Activated T-helper 1 cell treated with anti-CD3 and anti-CD28 coated beads, Interleukin-12 subunit alpha, Interleukin-12 subunit beta, Interleukin-2, Interleukin-4 antibody, amounts not matched to agents 30 ng/mL and 10 ng/mL and 1 ng/mL, durations not matched to agents 14 hours and 24 hours and 36 hours (primary cell): ENCODE measurements at regions not wholly inside any gene's neighbourhood (a gene's known extent, or its start where the extent isn't known, plus 50 kb on each side); places are given as distances from the start of the nearest gene placed in this dataset.

Experiments used
- DNase-seq: peaks from one replicate; pipeline ENCODE4 v3.0.0; 2021; ENCODE audit warnings: low spot score
- H3K27ac Mint-ChIP-seq: one replicate; pipeline ENCODE4 v1.8.0; 2021; ENCODE audit warnings: mild to moderate bottlenecking, mixed read lengths
- H3K27me3 Mint-ChIP-seq: one replicate; pipeline ENCODE4 v1.8.0; 2022; ENCODE audit warnings: mild to moderate bottlenecking, moderate library complexity, mixed read lengths; ENCODE audit not compliant: insufficient read depth
- H3K36me3 Mint-ChIP-seq: one replicate; pipeline ENCODE4 v1.8.0; 2021; ENCODE audit warnings: low read depth, mixed read lengths
- H3K4me1 Mint-ChIP-seq: one replicate; pipeline ENCODE4 v1.8.0; 2021; ENCODE audit warnings: low read depth, mixed read lengths
- H3K4me3 Mint-ChIP-seq: one replicate; pipeline ENCODE4 v1.8.0; 2021; ENCODE audit warnings: mild to moderate bottlenecking, moderate library complexity, mixed read lengths
- H3K9me3 Mint-ChIP-seq: one replicate; pipeline ENCODE4 v1.8.0; 2021; ENCODE audit warnings: mixed read lengths
- intact Hi-C: fragments of 100-400 bp; cut with micrococcal nuclease; formaldehyde crosslinking; loops from one replicate; pipeline ENCODE4 v1.15.1; 2024

DNA sequence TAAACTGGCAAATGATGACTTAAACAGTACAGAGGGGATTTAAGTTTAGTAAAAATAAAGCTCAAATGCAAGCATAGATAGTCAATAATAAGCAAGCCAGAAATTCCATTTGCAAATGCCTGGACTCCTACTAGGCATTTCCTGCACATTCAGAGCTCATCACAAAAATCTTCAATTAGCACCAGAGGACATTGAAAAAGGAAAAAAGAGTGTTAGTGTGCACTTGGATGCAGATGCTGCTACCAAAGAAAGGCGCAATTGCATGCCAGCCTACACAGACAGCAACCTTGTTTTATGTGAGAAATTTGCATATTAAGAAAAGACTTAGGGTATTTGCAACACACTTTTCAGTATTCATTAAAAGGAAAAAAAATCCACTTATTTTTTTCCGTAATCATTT, 282.1 kb downstream of the GRIA2 start:
- Mint-ChIP-seq H3K4me3 (no peak overlapping the region), H3K4me1 (no peaks in the 10 kb centered on the region), H3K27me3 (no peaks in the 10 kb centered on the region), H3K27ac (no peak overlapping the region), H3K9me3 (no peaks in the 10 kb centered on the region), H3K36me3 (no peaks in the 10 kb centered on the region)
- no peak for DNase-seq
- intact Hi-C loops = no loop called here

DNA sequence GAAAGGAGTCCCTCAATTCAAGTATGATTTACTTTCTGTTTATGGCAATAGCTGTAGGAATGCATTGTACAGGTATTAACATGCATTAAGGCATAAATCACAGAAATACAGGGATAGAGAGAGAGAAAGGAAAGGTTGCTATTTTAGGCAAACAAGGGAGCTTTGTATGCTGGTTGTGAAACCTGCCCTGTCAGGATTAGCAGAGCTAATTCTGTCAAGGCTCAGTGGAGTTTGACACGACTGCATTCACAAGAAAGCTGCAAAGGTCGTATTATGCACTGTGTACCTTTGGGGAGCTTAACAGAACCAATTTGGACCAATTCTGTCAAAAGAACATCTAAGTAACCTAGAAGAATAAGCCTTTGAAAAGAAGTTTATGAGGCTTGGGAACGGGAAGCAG, 239.3 kb downstream of the GRIA2 start:
- Mint-ChIP-seq H3K4me3 (no peak overlapping the region), H3K9me3 (peaks cover 4% of the 10 kb centered on the region), H3K36me3 (no peaks in the 10 kb centered on the region), H3K4me1 (no peaks in the 10 kb centered on the region), H3K27me3 (no peaks in the 10 kb centered on the region), H3K27ac (no peak overlapping the region)
- no peak for DNase-seq
- intact Hi-C loops = no loop called here

DNA sequence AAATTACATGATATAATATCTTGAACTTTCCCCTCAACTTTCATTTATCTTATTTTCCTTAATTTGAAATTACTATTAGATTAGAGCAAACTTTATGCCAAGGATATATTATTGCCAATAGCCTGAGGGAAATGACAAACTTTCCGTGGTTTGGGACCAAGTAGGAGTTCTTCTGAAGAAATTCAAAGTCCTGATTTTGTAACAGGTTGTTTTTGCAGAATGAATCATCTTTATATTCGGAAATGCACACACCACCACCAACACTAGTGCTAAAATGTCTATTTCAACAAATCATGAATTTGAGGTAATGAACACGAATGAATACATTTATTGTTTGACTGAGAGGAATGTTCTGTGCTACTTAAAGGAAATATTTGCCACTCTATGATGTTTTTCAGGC, 226.7 kb downstream of the GRIA2 start:
- DNase-seq = no peak
- Mint-ChIP-seq H3K27me3 (no peaks in the 10 kb centered on the region), H3K9me3 (no peaks in the 10 kb centered on the region), H3K4me3 (no peak overlapping the region), H3K36me3 (no peaks in the 10 kb centered on the region), H3K27ac (no peak overlapping the region), H3K4me1 (no peaks in the 10 kb centered on the region)
- intact Hi-C loops = no loop called here

DNA sequence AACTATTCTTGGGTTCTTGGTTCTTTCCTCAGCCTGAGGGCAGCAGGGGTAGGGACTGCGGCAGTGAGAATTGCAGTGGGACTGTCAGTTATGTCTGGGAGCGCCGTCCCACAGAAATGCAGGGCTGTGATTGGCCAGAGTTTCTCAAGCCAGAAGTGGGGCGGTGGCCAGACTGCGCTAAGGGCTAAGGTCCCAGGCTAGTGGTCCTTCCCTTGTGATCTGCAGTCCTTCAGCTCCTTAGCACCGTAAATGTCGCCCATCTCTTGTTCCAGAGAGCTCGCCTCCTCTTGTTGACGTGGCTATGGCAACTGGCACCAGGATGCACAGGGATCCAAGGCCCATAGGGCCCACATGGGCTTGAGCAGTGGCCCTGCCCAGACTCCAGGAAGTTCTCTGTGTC, 223.5 kb downstream of the GRIA2 start:
- intact Hi-C loops = no loop called here
- Mint-ChIP-seq H3K4me1 (no peaks in the 10 kb centered on the region), H3K27ac (no peak overlapping the region), H3K4me3 (no peak overlapping the region), H3K27me3 (no peaks in the 10 kb centered on the region), H3K36me3 (no peaks in the 10 kb centered on the region), H3K9me3 (no peaks in the 10 kb centered on the region)
- DNase-seq = no peak

DNA sequence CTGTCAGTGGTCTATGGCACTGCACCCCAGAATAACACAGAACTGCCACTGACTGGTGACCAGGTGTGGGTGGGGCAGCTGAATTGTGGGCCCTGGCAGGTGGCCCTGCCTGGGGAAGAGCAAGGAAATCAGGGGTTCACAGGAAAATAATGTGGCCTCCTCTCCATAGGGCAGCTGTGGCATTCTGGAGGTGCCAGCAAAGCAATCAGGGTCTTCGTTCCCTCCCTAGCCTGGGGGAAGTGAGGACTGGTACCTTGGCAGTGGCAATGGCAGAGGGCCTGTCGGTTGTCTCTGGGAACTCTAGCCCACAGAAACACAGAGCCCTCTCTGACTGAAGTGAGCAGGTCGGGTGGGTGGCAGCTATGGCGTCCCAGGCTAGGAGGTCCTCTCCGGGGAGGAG, 223.0 kb downstream of the GRIA2 start:
- no peaks in the 10 kb centered on the region for H3K27me3 Mint-ChIP-seq
- no peaks in the 10 kb centered on the region for H3K4me1 Mint-ChIP-seq
- H3K9me3 Mint-ChIP-seq = no peaks in the 10 kb centered on the region
- intact Hi-C loops = no loop called here
- H3K4me3 Mint-ChIP-seq = no peak overlapping the region
- H3K36me3 Mint-ChIP-seq = no peaks in the 10 kb centered on the region
- DNase-seq = no peak
- no peak overlapping the region for H3K27ac Mint-ChIP-seq

DNA sequence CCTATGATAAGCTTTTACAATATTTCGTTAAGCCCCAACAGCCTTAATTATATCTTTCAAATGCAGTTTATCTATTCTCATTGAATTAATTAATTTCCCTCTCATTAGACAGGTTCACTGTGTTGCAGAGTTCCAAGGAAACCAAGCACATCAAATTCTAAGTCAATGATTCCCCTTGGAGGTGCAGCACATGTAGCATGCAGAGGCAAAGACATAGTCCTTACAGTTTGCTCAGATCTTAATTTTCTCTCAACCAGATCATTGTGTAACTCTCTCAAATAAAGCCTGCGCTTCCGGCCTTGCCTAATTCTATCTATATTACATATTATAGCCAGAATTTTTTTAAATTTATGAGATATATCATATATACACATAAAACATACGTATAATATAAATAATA, 205.4 kb downstream of the GRIA2 start:
- Mint-ChIP-seq H3K4me3 (no peak overlapping the region), H3K36me3 (no peaks in the 10 kb centered on the region), H3K27me3 (no peaks in the 10 kb centered on the region), H3K4me1 (no peaks in the 10 kb centered on the region), H3K27ac (no peak overlapping the region), H3K9me3 (peaks cover 5% of the 10 kb centered on the region)
- DNase-seq = no peak
- intact Hi-C loops = no loop called here

DNA sequence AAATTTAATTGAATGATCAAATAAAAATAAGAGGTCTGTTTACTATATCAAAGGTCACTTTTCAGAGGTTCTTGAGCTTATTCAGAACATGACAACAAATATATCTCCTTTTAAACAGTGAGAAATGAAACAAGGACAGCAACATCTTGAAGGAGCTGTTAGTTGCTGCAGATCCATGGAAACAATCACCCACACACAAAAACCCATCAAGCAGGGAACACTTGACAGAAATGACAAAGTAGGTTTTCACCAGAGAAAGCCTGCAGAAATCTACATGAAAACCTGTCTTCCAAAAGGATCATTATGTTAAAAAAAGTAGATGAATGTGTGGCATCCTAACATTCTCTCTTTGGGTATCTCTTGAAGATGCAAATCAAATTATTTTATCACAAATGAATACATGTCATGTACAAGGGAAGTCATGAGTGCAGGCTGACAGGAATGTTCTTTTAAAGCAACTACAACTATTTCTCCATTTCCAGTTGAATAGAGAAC, 203.0 kb downstream of the GRIA2 start:
- H3K27me3 Mint-ChIP-seq = no peaks in the 10 kb centered on the region
- intact Hi-C loops = no loop called here
- no peak overlapping the region for H3K4me3 Mint-ChIP-seq
- H3K9me3 Mint-ChIP-seq = peaks cover 5% of the 10 kb centered on the region
- no peak overlapping the region for H3K27ac Mint-ChIP-seq
- no peak for DNase-seq
- H3K4me1 Mint-ChIP-seq = no peaks in the 10 kb centered on the region
- H3K36me3 Mint-ChIP-seq = no peaks in the 10 kb centered on the region

DNA sequence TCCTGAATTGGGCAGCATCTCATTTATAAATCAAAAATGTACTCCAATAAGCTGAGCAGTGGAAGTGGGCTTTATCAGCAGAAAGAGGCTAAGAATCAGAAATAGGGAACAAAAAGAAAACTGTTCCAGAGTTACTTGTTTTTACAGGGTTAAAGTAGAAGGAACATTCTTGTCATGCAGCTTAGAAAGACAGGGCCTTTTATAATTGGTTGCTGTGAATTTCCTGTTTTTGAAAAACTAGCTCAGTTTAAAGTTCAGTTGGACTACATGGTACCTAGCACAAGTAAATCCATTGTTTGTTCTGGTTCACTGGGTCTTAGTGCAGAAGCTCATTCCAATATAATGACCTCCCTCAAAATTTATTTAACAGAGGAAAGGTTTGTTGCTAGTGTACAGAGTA, 200.8 kb downstream of the GRIA2 start:
- Mint-ChIP-seq H3K27ac (no peak overlapping the region), H3K4me1 (no peaks in the 10 kb centered on the region), H3K4me3 (no peak overlapping the region), H3K27me3 (no peaks in the 10 kb centered on the region), H3K9me3 (no peaks in the 10 kb centered on the region), H3K36me3 (no peaks in the 10 kb centered on the region)
- intact Hi-C loops = no loop called here
- DNase-seq = no peak
